Breast epithelium (tissue), 4 donors: ENCODE measurements at regions not wholly inside any gene's neighbourhood (a gene's known extent, or its start where the extent isn't known, plus 50 kb on each side); places are given as distances from the start of the nearest gene placed in this dataset.
A peak's percentile ranks its signal among the peaks of the same experiment; 100 is the strongest.

Experiments
- DNase-seq, 2 donors: peaks; one replicate each; pipeline ENCODE4 v3.0.0-alpha.2; 2019; ENCODE audit warnings: low spot score in 2 of 2
- H3K27ac ChIP-seq, 2 donors: fragments of 200-600 bp; sonication (generic) in 1 of 2; one replicate each; pipeline ENCODE4 v1.5.1; 2016 to 2019; ENCODE audit warnings: mild to moderate bottlenecking in 1 of 2
- H3K27me3 ChIP-seq, 2 donors: fragments of 200-600 bp; sonication (generic) in 1 of 2; one replicate each; pipeline versions ENCODE4 v1.5.1 to v1.6.0; 2017 to 2019; ENCODE audit warnings: control low read depth in 1 of 2, mild to moderate bottlenecking in 1 of 2
- H3K36me3 ChIP-seq: fragments of 200-600 bp; one replicate; pipeline ENCODE4 v1.5.1; 2019
- H3K4me1 ChIP-seq, 2 donors: fragments of 200-600 bp; sonication (generic); one replicate each; pipeline ENCODE4 v1.5.1; 2016 to 2019; ENCODE audit warnings: control low read depth in 1 of 2
- H3K4me3 ChIP-seq, 3 donors: fragments of 200-600 bp; sonication (generic); 1 replicate in 2 of 3; 2 replicates in 1 of 3; pipeline ENCODE4 v1.5.1; 2016 to 2019; ENCODE audit warnings: mild to moderate bottlenecking in 3 of 3, moderate library complexity in 2 of 3
- H3K9me3 ChIP-seq, 2 donors: fragments of 200-600 bp; sonication (generic) in 1 of 2; one replicate each; pipeline ENCODE4 v1.5.1; 2016 to 2019; ENCODE audit warnings: control low read depth in 1 of 2
- CTCF ChIP-seq, 3 donors: fragments of 450-650 bp; IDR thresholded peaks; one replicate each; pipeline ENCODE4 v1.5.1; 2016 to 2017; ENCODE audit warnings: antibody characterized with exemption in 3 of 3, mild to moderate bottlenecking in 3 of 3, moderate library complexity in 3 of 3
- POLR2A ChIP-seq: fragments of 450-650 bp; IDR thresholded peaks from one replicate; pipeline ENCODE4 v1.6.1; 2016; ENCODE audit warnings: antibody characterized with exemption, mild to moderate bottlenecking, moderate library complexity
- POLR2AphosphoS5 ChIP-seq, 3 donors: sonication (generic); formaldehyde crosslinking; IDR thresholded peaks; one replicate each; pipeline ENCODE4 v1.6.1; 2017; ENCODE audit warnings: antibody characterized with exemption in 3 of 3
- intact Hi-C: fragments of 100-400 bp; cut with DNase I; formaldehyde crosslinking; loops from one replicate; pipeline ENCODE4 v1.15.1; 2023; ENCODE audit warnings: low total_unique reads

- Histone ChIP-seq H3K36me3 (no peaks in the 10 kb centered on the region), H3K9me3 (peaks cover 0 to 4% of the 10 kb centered on the region in 2 donors), H3K4me3 (no peak overlapping the region), H3K27ac (no peak overlapping the region), H3K4me1 (no peaks in the 10 kb centered on the region), H3K27me3 (no peaks in the 10 kb centered on the region)
- TF ChIP-seq POLR2A (no peak), POLR2AphosphoS5 (IDR thresholded peaks at IDR 0.05) (no peak), CTCF (IDR thresholded peaks at IDR 0.05) (no peak)
- DNase-seq: no peak
- intact Hi-C loops: no loop called here
These were observed 169.1 kb upstream of the PCDH18 start for GRCh38 chr4:137701401-137701800.

- Histone ChIP-seq H3K36me3 (no peaks in the 10 kb centered on the region), H3K4me3 (peak overlapping the region in 1 of 3 donors; percentile 16), H3K9me3 (peaks cover 0 to 4% of the 10 kb centered on the region in 2 donors), H3K27me3 (no peaks in the 10 kb centered on the region), H3K27ac (no peak overlapping the region), H3K4me1 (no peaks in the 10 kb centered on the region)
- no peak for DNase-seq
- no peak for TF ChIP-seq CTCF (IDR thresholded peaks at IDR 0.05)
- TF ChIP-seq POLR2A: no peak
- TF ChIP-seq POLR2AphosphoS5 (IDR thresholded peaks at IDR 0.05): no peak
- intact Hi-C loops: no loop called here
These were observed 168.5 kb upstream of the PCDH18 start for GRCh38 chr4:137700751-137701150.

GRCh38 chr4:137700072-137700471 is 167.8 kb upstream of the PCDH18 start:
- Histone ChIP-seq H3K27ac (no peak overlapping the region), H3K27me3 (no peaks in the 10 kb centered on the region), H3K9me3 (peaks cover 0 to 4% of the 10 kb centered on the region in 2 donors), H3K36me3 (no peaks in the 10 kb centered on the region), H3K4me1 (no peaks in the 10 kb centered on the region), H3K4me3 (peak overlapping the region in 1 of 3 donors; percentile 16)
- intact Hi-C loops: no loop called here
- no peak for TF ChIP-seq CTCF (IDR thresholded peaks at IDR 0.05)
- TF ChIP-seq POLR2A: no peak
- no peak for DNase-seq

GRCh38 chr4:137694138-137694537 is 161.8 kb upstream of the PCDH18 start:
- no peaks in the 10 kb centered on the region for H3K4me1 ChIP-seq
- H3K9me3 ChIP-seq: no peaks in the 10 kb centered on the region
- no peak overlapping the region for H3K4me3 ChIP-seq
- H3K27ac ChIP-seq: no peak overlapping the region
- intact Hi-C loops: no loop called here
- no peak for DNase-seq
- no peaks in the 10 kb centered on the region for H3K36me3 ChIP-seq
- H3K27me3 ChIP-seq: no peaks in the 10 kb centered on the region
- TF ChIP-seq POLR2A (no peak), CTCF (IDR thresholded peaks at IDR 0.05) (no peak), POLR2AphosphoS5 (IDR thresholded peaks at IDR 0.05) (no peak)

- no peaks in the 10 kb centered on the region for H3K36me3 ChIP-seq
- intact Hi-C loops: no loop called here
- no peaks in the 10 kb centered on the region for H3K4me1 ChIP-seq
- DNase-seq: no peak
- TF ChIP-seq CTCF (IDR thresholded peaks at IDR 0.05) (no peak), POLR2A (no peak), POLR2AphosphoS5 (IDR thresholded peaks at IDR 0.05) (no peak)
- H3K27ac ChIP-seq: no peak overlapping the region
- H3K27me3 ChIP-seq: no peaks in the 10 kb centered on the region
- no peaks in the 10 kb centered on the region for H3K9me3 ChIP-seq
- H3K4me3 ChIP-seq: no peak overlapping the region
These were observed 161.3 kb upstream of the PCDH18 start for GRCh38 chr4:137693641-137694040.
